LNCaP clone FGC (cell line): ENCODE measurements at regions not wholly inside any gene's neighbourhood (a gene's known extent, or its start where the extent isn't known, plus 50 kb on each side); places are given as distances from the start of the nearest gene placed in this dataset.
"Not testable (repeated sequence)": the region's sequence is repeated elsewhere in the genome, so short reads cannot be mapped to it uniquely, and the experiment has no call there.

Source experiments
- DNase-seq: peaks from one replicate; pipeline ENCODE4 v3.0.0-alpha.2; 2011; ENCODE audit warnings: low read depth
- H3K4me3 ChIP-seq: 2 replicates; pipeline ENCODE4 v1.5.1; 2011; ENCODE audit warnings: mild to moderate bottlenecking, low read depth, low read length, control low read depth
- CTCF ChIP-seq: IDR thresholded peaks from 2 replicates; pipeline ENCODE4 v1.5.1; 2012; ENCODE audit warnings: mild to moderate bottlenecking; ENCODE audit not compliant: control insufficient read depth, insufficient read depth; ENCODE audit errors: extremely low read depth

GRCh38 chr10:9157656-9158055 is 1103.2 kb downstream of the GATA3 start:
- TF ChIP-seq CTCF: no peak
- H3K4me3 ChIP-seq: no peak overlapping the region
- DNase-seq: no peak

- no peak for TF ChIP-seq CTCF
- DNase-seq: no peak
- H3K4me3 ChIP-seq: no peak overlapping the region
Observed at GRCh38 chr10:9158675-9159074, 1104.2 kb downstream of the GATA3 start.

- TF ChIP-seq CTCF: no peak
- no peak for DNase-seq
- H3K4me3 ChIP-seq: no peak overlapping the region
Observed at GRCh38 chr10:9160275-9160674, 1105.8 kb downstream of the GATA3 start.

GRCh38 chr10:9163699-9164098 is 1109.2 kb downstream of the GATA3 start:
- no peak for TF ChIP-seq CTCF
- DNase-seq: no peak
- no peak overlapping the region for H3K4me3 ChIP-seq

GRCh38 chr10:9166770-9167169 is 1112.3 kb downstream of the GATA3 start:
- no peak for TF ChIP-seq CTCF
- no peak for DNase-seq
- H3K4me3 ChIP-seq: no peak overlapping the region

- H3K4me3 ChIP-seq: no peak overlapping the region
- no peak for DNase-seq
- no peak for TF ChIP-seq CTCF
Observed at GRCh38 chr10:9172276-9172675, 1117.8 kb downstream of the GATA3 start.

- DNase-seq: no peak
- H3K4me3 ChIP-seq: no peak overlapping the region
- no peak for TF ChIP-seq CTCF
Observed at GRCh38 chr10:9175200-9175599, 1120.7 kb downstream of the GATA3 start.

GRCh38 chr10:9183197-9183880 is 1128.9 kb downstream of the GATA3 start:
- not testable (repeated sequence) for H3K4me3 ChIP-seq, DNase-seq
